SW 1271 (cell line): ENCODE measurements at regions not wholly inside any gene's neighbourhood (a gene's known extent, or its start where the extent isn't known, plus 50 kb on each side); places are given as distances from the start of the nearest gene placed in this dataset.
"Not testable (repeated sequence)": the region's sequence is repeated elsewhere in the genome, so short reads cannot be mapped to it uniquely, and the experiment has no call there.

Experiments
- DNase-seq, 2 experiments: peaks; one replicate each; lab custom pipeline; 2025; lab: John Stamatoyannopoulos, UW

DNA sequence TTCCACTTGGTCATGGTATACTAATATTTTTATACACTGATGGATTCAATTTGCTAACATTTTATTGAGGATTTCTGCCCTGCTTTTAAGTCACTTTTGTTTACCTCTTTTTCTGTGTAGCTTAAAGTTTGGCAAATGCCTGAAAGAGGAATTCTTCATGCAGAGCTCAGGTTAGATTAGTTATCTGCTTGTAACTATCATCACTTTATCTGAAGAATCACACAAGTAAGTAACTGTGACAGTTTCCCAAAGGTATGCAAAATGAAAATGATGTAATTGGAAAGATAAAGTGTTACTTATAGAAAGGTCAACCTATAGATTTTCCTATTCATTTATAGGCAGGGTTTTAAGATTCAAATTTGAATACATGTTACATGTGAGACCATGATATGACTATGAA is 188.8 kb upstream of the ACTBL2 start:
- no peak for DNase-seq

DNA sequence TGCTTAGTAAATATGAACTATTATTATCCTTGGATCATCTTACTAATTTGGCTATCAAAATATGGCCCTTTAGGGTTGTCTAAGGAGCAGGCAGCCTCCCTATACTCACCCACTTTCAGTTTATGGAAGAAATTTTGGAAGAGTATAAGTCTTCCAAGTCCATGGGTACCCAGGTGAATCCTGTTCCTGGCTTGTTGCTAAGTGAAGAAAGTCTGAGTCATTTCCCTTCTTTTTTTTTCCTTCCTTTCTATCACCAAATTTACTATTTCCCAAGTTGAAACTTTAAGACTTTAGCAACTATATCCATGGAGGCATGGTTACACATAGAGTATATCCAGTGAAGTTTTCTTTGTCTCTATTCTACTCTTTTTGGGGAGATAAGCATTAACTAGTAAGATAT is 184.0 kb upstream of the ACTBL2 start:
- DNase-seq = no peak

- no peak for DNase-seq
Observed at GRCh38 chr5:57665146-57665936, 182.7 kb upstream of the ACTBL2 start.

- no peak for DNase-seq
Observed at GRCh38 chr5:57664700-57665099, 182.1 kb upstream of the ACTBL2 start.

DNA sequence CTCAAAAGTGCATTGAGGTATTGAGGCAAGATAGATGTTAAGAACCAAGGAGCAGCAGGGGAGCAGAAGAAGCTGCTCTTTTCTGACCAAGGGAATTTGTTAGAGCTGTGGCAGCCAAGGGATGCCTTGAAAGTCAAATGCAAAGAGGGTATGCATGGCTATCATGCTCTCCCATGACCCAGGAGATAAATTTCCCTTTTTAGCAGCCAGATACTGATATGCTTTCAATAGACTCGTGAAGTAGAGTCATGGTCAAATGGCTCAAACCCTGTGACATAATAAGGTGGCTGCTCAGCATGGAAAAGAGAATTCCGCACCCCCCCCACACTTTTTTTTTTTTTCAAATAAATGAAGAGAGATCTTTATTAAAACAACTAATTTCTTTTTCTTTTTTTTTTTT is 180.9 kb upstream of the ACTBL2 start:
- DNase-seq = no peak

GRCh38 chr5:57662991-57663390 is 180.4 kb upstream of the ACTBL2 start:
- no peak for DNase-seq

GRCh38 chr5:57659886-57660285 is 177.3 kb upstream of the ACTBL2 start:
- no peak for DNase-seq

DNA sequence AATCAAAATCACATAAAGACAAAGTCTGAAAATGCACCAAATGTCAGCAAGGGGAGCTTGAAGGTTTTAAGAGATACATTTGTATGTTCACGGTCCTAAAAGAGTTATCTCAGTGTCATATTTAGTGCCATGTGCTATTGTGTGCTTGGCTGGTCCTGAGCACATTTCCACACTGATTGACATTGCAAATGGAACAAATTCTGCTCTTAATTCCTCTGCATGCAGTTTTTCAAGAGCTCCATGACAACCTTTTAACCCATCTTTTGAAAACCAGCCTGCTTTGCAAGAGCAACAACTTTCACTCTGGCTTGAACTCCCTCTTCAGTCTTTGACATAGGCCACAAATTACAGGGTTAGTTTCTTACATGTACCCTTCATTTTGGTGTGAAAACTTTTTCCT is 175.4 kb upstream of the ACTBL2 start:
- DNase-seq = no peak

DNA sequence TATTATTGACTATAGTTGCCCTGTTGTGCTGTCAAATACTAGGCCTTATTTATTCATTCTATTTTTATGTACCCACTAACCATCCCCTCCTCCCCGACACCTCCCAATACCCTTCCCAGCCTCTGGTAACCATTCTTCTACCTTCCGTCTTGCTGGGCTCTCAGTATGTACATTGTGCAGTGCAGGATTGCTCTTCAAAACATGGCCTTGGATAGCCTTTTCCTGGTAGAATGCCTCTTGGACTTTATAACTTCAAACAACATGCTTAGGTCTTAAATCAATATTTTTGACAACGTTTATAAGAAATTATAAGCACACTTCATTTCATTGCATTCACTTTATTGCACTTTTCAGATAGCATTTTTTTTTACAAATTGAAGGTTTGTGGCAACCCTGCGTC is 172.6 kb upstream of the ACTBL2 start:
- no peak for DNase-seq

- no peak for DNase-seq
Observed at GRCh38 chr5:57653636-57654290, 171.2 kb upstream of the ACTBL2 start.

DNA sequence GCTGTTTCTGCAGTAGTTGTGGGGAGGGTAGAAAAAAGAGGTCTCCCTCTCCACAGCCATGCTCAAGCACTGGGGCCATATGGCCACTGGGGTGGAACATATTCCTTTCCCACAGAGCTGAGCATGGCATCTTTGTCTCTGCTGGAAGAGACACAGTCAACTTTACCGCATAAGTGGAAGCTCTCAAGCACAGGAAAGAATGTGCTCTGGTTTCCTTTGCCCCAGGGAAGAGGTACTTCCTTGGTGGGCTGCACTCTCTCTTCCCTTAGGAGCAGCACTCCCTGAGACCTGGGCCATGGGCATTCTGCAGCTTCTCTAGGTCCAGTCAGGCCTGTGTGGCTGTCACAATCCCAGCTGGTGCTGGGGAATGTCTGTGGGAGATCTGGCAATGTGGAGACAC is 168.5 kb upstream of the ACTBL2 start:
- no peak for DNase-seq

- peak; percentile 21 to 79 for DNase-seq
Observed at GRCh38 chr5:57650360-57651069, 167.9 kb upstream of the ACTBL2 start.

- DNase-seq = no peak
Observed at GRCh38 chr5:57642698-57643097, 160.1 kb upstream of the ACTBL2 start.

- no peak for DNase-seq
Observed at GRCh38 chr5:57642066-57642465, 159.5 kb upstream of the ACTBL2 start.

GRCh38 chr5:57635146-57635777 is 152.7 kb upstream of the ACTBL2 start:
- no peak for DNase-seq

- no peak for DNase-seq
Observed at GRCh38 chr5:57632937-57633336, 150.3 kb upstream of the ACTBL2 start.

- DNase-seq = not testable (repeated sequence)
Observed at GRCh38 chr5:57631139-57631538, 148.5 kb upstream of the ACTBL2 start.

- no peak for DNase-seq
Observed at GRCh38 chr5:57627661-57628060, 145.1 kb upstream of the ACTBL2 start.

- DNase-seq = no peak
Observed at GRCh38 chr5:57626703-57627102, 144.1 kb upstream of the ACTBL2 start.

DNA sequence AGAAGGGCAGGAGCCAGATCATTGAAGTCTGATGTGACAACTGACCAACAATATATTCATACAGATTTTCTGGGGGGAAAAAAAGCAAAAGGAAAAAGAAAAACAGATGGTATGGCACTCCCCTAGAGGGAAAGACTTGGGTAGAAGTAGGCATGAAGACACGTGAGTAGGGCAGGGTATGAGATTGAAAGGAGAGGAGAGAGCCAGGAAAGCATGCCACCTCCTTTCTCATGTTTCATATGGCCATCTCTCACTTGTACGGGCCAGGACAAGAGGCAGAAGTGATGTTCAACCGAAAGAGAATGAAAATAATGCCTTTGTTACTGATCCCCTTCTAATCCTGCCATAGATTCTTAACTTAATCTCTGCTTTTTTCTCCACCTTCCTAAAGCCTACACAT is 139.0 kb upstream of the ACTBL2 start:
- DNase-seq = no peak

DNA sequence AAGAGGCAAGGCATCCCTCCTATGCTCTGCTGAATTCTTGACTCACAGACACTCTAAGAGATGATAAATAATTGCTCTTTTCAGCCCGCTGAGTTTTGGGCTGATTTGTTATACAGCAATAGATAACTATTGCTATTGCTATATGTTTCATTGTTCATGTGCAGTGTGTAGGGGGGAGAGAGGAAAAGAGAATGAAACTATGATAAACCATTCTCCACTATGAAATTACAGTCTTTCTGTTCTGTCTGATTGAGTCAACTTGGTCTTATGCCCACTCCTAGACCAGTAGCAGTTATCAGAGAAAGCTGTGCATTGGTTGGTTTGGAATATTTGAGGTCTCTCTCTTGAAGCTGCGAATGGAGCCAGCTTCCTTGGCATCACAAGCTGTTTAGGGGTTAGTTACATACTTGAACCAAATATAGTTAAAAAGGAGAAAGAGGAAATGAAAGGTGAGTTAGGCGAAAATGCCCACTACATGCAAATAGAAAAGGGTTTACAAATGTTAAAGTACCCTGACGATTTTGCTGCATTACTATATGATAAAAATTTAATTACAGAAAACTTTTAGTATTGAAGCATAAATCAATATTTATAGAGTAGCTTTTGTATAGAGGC is 136.3 kb upstream of the ACTBL2 start:
- no peak for DNase-seq

DNA sequence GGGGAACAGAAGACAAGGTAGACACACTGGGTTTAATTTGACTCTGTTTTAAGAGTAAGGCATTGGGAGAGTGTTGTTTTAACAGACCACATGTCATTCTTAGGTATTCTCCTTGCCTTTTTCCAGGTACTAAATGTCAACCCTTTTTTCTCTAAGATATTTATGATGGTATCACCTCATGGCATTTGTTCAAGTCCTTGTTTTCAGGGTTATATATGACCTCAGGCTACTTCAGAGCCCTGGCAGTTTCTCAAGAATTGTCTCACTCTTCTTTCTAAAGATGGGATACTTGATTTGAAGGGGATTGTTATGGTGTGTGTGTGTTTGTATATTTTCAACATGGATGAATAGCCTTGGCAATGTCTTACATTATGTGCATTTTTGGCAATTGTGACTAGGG is 131.1 kb upstream of the ACTBL2 start:
- no peak for DNase-seq
